Globus pallidus (tissue), 1 donor: ENCODE measurements at regions not wholly inside any gene's neighbourhood (a gene's known extent, or its start where the extent isn't known, plus 50 kb on each side); places are given as distances from the start of the nearest gene placed in this dataset.

Source experiments
- DNase-seq: peaks from one replicate; pipeline ENCODE4 v3.0.0-alpha.2; 2015; ENCODE audit warnings: low spot score

DNA sequence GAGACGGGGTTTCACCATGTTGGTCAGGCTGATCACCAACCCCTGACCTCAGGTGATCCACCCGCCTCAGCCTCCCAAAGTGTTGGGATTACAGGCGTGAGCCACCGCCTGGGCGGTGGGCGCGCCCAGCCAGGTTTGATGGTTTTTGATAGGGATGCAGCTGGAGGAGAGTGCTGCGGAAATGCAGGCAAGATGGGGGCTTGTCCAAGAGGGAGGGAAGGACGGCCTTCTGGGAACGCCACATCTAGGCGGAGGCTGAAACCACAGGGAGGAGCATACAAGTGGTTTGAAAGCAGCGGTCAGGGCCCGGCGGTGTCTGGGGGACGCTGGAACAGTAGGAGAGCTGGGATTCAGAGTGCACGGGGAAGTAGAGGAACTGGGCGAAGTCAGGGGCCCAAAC, 134.6 kb downstream of the VRK1 start:
- no peak for DNase-seq

DNA sequence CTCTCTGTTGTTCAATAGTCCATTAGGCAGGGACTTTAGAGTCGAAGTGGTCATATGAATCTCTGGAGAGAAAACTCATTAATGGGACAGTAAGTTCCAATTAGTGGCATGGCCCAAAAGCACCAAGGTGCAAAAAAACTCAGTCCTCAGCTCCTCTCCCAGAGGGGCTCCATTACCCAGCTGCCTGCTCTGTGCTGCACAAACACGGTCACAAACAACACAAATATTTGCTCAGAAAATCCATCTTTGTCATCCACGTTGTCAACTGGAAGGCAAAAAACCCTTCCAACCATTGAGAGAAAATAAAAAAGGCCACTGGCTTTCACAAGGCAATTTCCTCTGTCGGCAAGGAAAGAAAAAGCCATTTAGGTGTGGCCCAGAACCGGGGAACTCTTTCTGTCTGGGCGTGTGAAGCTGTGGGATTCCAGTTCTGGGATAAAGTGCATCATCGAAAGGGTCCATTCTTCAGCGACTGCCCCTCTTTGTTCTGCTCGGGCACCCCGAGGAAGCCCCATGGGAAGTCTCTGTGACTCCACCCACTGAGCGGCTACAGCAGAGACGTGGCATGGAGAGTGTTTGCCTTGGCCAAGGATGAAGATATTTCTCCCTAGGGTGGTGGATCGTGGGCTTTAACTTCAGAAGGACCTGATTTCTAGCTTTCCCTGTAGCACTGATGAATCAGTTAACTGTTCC, 137.6 kb downstream of the VRK1 start:
- DNase-seq: no peak

- DNase-seq: no peak
Measured at GRCh38 chr14:96938946-96939345, 141.8 kb downstream of the VRK1 start.

- no peak for DNase-seq
Measured at GRCh38 chr14:96940009-96940408, 142.8 kb downstream of the VRK1 start.

DNA sequence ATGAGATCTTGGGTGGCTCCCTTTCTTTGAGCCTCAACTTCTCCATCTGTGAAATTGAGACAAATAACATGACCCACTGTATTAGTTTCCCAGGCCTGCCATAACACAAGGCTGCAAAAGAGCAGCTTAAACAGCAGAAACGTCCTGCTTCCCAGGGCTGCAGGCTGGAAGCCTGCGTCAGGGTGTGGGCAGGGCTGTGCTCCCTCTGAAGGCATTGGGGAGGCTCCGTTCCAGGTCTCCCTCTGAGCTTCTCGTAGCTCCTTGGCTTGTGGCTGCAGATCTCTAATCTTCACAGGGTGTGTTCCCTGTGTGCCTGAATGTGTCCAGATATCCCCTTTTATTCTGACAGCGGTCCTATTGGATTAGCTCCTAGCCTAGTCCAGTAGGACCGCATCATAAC, 147.1 kb downstream of the VRK1 start:
- no peak for DNase-seq

- no peak for DNase-seq
Measured at GRCh38 chr14:96945721-96946120, 148.5 kb downstream of the VRK1 start.

DNA sequence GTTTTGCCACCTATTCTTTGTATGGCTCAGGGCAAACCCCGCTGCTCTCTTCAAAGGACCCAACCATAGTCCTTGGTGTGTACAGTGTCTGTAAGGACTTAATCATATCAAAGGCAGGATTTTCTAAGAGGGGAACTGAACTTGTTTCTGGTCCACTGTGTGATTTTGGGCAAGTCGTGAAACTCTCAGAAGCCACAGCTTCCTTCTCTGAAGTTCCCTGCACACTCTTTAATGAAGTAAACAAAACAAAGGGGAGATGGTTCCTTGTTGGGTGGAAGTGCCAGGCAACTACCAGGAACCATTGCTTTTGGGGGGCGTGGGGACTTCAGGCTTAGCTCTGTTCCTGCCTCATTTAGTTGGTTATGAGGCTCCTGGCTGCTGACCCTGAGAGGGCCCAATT, 152.4 kb downstream of the VRK1 start:
- DNase-seq: peak; percentile 29

DNA sequence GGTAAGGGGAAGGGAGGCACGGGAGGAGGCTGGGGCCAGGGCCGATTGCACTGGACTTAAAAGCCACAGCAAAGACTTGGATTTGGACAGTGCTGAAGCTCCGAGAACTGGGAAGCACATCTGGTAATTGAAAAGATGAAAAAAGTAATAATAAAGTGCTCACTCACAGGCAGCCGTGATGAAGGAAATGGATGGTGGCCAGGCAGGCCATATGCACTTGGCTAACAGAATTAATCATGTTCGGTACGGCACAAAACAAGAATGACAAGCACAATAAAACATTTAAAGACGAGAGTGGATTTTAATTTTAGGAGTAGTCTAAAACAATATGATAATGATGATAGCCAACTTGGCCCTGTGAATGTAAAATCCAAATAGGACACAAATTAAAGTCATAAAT, 154.3 kb downstream of the VRK1 start:
- no peak for DNase-seq

- DNase-seq: no peak
Measured at GRCh38 chr14:96953087-96953874, 156.1 kb downstream of the VRK1 start.

GRCh38 chr14:96953875-96954185, 156.6 kb downstream of the VRK1 start:
- no peak for DNase-seq

GRCh38 chr14:96956464-96957239, 159.5 kb downstream of the VRK1 start:
- DNase-seq: no peak

DNA sequence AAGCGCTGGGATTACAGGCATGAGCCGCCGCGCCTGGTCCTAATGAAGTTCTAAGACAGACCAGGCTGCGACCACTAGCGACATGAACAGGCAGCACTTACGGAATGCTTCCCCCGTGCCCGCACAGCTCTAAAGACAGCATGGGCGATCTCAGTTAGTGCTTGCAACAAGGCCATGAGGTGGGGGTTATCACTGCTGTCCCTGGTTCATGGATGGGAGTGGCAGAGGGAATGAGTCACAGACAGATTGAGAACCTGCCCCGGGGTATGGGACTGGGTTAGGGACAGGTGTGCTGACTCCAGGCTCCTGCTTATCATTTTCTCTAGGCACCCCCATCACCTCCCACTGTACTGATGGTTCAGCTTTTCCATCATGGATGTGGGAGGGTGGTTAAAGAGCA, 160.9 kb downstream of the VRK1 start:
- DNase-seq: no peak

- DNase-seq: no peak
Measured at GRCh38 chr14:96959992-96960391, 162.8 kb downstream of the VRK1 start.

DNA sequence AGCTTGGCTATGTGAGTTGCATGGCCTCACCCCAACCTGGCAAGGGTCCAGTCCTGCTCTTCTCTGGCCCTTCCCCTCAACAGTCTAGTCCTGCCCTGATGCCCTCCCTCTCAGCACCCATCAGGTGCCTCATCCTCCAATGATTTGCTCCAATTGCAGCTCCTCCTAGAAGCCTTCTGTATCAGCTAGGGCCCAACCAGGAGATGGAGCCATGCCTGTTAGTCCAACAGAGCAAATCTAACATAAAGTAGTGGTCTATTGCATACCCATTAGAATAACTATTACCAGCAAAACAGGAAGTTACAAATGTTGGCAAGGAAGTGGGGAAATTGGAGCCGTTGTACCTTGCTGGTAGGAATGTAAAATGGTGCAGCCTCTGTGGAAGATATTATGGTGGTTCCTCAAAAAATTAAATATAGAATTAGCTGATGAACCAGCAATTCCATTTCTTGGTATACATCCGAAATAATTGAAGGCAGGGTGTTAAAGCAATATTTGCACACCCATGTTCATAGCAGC, 163.5 kb downstream of the VRK1 start:
- DNase-seq: no peak

- DNase-seq: no peak
Measured at GRCh38 chr14:96961895-96962294, 164.7 kb downstream of the VRK1 start.

DNA sequence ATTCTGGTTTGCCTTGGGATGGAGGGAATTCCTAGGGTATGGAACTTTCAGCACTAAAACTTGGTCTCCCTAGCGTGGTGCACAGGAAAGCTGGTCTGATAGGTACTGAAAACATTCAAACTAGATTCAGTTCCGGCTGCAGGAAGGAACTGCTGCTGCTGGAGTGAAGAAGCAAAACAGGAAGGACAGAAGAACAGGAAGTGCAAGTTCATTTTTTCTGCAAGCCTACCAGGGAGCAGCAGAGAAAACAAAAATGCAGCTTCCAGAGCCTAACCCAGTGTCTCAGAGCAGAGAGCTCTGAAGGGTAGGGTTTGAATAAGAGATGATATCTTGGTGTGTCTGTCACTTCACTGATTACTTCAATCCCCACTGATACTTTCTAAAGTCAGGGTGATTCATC, 165.2 kb downstream of the VRK1 start:
- peak; percentile 14 for DNase-seq

DNA sequence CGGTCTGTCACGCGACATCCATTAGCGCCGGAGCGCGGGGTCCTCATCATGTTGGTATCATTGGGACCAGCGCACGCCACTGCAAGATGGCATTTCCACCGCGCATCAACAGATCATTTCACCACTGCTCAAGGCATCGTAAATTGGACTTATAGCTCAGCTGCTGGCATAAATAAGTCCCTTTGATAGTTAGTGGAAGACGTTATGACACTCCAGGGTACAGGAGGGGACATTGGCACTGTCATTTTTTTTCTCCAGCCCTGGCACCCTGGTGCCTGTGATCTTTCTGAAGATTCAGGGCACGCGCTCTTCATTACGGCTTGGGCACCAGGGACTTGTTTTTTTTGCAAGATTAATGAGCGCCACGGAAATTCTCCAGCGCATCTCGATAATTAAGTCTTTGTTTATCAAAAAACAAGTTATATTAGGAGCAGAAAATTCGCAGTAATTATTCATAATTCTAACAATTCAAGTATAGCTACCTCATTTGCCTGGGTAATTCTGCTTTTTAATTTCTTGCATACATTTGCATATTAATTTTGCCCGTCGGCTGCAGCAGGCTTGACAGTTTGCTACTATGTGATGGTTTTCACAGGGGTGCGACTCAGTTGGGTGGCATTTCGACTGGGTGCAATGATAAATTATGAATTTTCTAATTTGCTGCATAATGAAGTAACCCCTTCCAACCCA, 167.7 kb downstream of the VRK1 start:
- no peak for DNase-seq

GRCh38 chr14:96965885-96966595, 168.9 kb downstream of the VRK1 start:
- DNase-seq: no peak

GRCh38 chr14:96975116-96975515, 177.9 kb downstream of the VRK1 start:
- DNase-seq: no peak

GRCh38 chr14:96978525-96979272, 181.5 kb downstream of the VRK1 start:
- no peak for DNase-seq

DNA sequence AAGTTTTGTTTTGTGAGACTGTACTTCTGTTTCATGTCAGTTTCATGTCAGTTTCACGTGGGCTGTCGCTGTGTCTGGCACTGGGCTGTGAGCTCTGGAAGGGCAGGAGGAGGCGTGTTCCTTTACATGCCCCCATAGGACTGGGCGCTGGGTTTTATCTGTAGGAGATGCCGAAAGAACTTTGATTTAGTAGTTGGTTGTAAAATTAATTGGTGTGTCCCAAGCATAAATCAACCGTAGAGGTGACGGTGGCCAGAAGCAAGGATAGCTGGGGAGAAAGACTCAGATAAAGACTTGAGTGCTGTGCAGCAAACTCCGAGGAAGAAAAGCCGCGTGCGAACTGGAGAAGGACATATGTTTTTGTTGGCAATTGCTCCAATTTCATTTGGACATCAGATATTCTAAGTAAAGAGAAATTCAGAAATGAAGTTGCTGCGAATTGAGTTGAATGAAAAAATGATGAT, 182.5 kb downstream of the VRK1 start:
- DNase-seq: no peak
